CD4-positive, alpha-beta T cell (primary cell): ENCODE measurements at regions not wholly inside any gene's neighbourhood (a gene's known extent, or its start where the extent isn't known, plus 50 kb on each side); places are given as distances from the start of the nearest gene placed in this dataset.

Experiments
- ATAC-seq: fragments of 200-7000 bp; cut with Tn5 transposase; one replicate; pipeline ENCODE4 v1.10.0; 2022; ENCODE audit warnings: mild to moderate bottlenecking; ENCODE audit not compliant: poor library complexity
- CTCF ChIA-PET: fragments of 350-600 bp; sonication (Branson Sonifier 250); formaldehyde crosslinking; loops from one replicate; lab custom pipeline; 2021; ENCODE audit warnings: antibody characterized with exemption, inconsistent platforms; lab: Charles Lee
- POLR2A ChIA-PET: fragments of 350-600 bp; sonication (Branson Sonifier 250); formaldehyde crosslinking; loops from one replicate; lab custom pipeline; 2021; ENCODE audit warnings: antibody characterized with exemption, inconsistent platforms; lab: Charles Lee
- DNase-seq, 14 experiments: peaks; one replicate each; pipeline ENCODE4 v3.0.0-alpha.2; 2013 to 2020; ENCODE audit warnings: mixed read lengths in 2 of 14
- H3K27ac ChIP-seq, 2 donors: one replicate each; pipeline versions ENCODE4 v1.5.1 to v1.7.0; 2013; ENCODE audit warnings: low read length in 2 of 2, low read depth in 1 of 2, mild to moderate bottlenecking in 1 of 2
- H3K27me3 ChIP-seq, 2 experiments: 1 replicate in 1 of 2; 2 replicates in 1 of 2; pipeline versions ENCODE4 v1.6.1 to v1.7.0; 2013; ENCODE audit warnings: low read length in 2 of 2, control low read depth in 1 of 2, mild to moderate bottlenecking in 1 of 2, moderate library complexity in 1 of 2; ENCODE audit not compliant: insufficient read depth in 2 of 2, control insufficient read depth in 1 of 2
- H3K36me3 ChIP-seq: one replicate; pipeline ENCODE4 v1.6.1; 2013; ENCODE audit warnings: low read length, control low read depth; ENCODE audit not compliant: insufficient read depth
- H3K4me1 ChIP-seq: one replicate; pipeline ENCODE4 v1.6.1; 2013; ENCODE audit warnings: low read length, control low read depth; ENCODE audit not compliant: insufficient read depth
- H3K4me3 ChIP-seq: one replicate; pipeline ENCODE4 v1.5.1; 2013; ENCODE audit warnings: mild to moderate bottlenecking, low read length, moderate library complexity
- H3K9me3 ChIP-seq, 2 experiments: 1 replicate in 1 of 2; 2 replicates in 1 of 2; pipeline versions ENCODE4 v1.6.1 to v1.7.0; 2013; ENCODE audit warnings: low read length in 2 of 2, mild to moderate bottlenecking in 2 of 2, control low read depth in 1 of 2, moderate library complexity in 1 of 2; ENCODE audit not compliant: control insufficient read depth in 1 of 2, insufficient read depth in 1 of 2
- H3K27ac Mint-ChIP-seq: one replicate; pipeline ENCODE4 v1.8.0; 2020; ENCODE audit warnings: mixed read lengths
- H3K27me3 Mint-ChIP-seq: one replicate; pipeline ENCODE4 v1.8.0; 2021; ENCODE audit warnings: mixed read lengths
- H3K36me3 Mint-ChIP-seq: one replicate; pipeline ENCODE4 v1.8.0; 2021; ENCODE audit warnings: low read depth, mixed read lengths
- H3K4me1 Mint-ChIP-seq: one replicate; pipeline ENCODE4 v1.8.0; 2021; ENCODE audit warnings: low read depth, mixed read lengths
- H3K4me3 Mint-ChIP-seq: one replicate; pipeline ENCODE4 v1.8.0; 2020; ENCODE audit warnings: mild to moderate bottlenecking, mixed read lengths
- H3K9me3 Mint-ChIP-seq: one replicate; pipeline ENCODE4 v1.8.0; 2020; ENCODE audit warnings: mixed read lengths
- intact Hi-C, 2 experiments: fragments of 100-400 bp; cut with DNase I in 1 of 2; cut with micrococcal nuclease in 1 of 2; formaldehyde crosslinking; loops; one replicate each; pipeline versions ENCODE4 v1.15.1 to v1.9.0; 2023 to 2025; cut with DNase I, micrococcal nuclease
- TF ChIP-seq, protein P1 (sequence below): fragments of 200-600 bp; IDR thresholded peaks from one replicate; pipeline ENCODE4 v1.8.0; 2022; ENCODE audit warnings: antibody characterized with exemption, mild to moderate bottlenecking

- intact Hi-C loops = no loop called here
- H3K4me3 ChIP-seq = no peak overlapping the region
- H3K4me1 ChIP-seq = peaks cover 7% of the 10 kb centered on the region
- Mint-ChIP-seq H3K9me3 (no peaks in the 10 kb centered on the region), H3K4me3 (no peak overlapping the region), H3K4me1 (peaks cover 18% of the 10 kb centered on the region), H3K27me3 (no peaks in the 10 kb centered on the region), H3K36me3 (no peaks in the 10 kb centered on the region), H3K27ac (no peak overlapping the region)
- H3K27ac ChIP-seq = no peak overlapping the region
- H3K9me3 ChIP-seq = no peaks in the 10 kb centered on the region
- no peak for DNase-seq
- no peaks in the 10 kb centered on the region for H3K27me3 ChIP-seq
- TF ChIP-seq, protein P1, sequence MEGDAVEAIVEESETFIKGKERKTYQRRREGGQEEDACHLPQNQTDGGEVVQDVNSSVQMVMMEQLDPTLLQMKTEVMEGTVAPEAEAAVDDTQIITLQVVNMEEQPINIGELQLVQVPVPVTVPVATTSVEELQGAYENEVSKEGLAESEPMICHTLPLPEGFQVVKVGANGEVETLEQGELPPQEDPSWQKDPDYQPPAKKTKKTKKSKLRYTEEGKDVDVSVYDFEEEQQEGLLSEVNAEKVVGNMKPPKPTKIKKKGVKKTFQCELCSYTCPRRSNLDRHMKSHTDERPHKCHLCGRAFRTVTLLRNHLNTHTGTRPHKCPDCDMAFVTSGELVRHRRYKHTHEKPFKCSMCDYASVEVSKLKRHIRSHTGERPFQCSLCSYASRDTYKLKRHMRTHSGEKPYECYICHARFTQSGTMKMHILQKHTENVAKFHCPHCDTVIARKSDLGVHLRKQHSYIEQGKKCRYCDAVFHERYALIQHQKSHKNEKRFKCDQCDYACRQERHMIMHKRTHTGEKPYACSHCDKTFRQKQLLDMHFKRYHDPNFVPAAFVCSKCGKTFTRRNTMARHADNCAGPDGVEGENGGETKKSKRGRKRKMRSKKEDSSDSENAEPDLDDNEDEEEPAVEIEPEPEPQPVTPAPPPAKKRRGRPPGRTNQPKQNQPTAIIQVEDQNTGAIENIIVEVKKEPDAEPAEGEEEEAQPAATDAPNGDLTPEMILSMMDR = no peak
- H3K36me3 ChIP-seq = no peaks in the 10 kb centered on the region
- ATAC-seq = no peak
- CTCF ChIA-PET = no interaction called here
- POLR2A ChIA-PET = no interaction called here
Measured at GRCh38 chr13:99126821-99127220, 73.8 kb upstream of the UBAC2 start.

DNA sequence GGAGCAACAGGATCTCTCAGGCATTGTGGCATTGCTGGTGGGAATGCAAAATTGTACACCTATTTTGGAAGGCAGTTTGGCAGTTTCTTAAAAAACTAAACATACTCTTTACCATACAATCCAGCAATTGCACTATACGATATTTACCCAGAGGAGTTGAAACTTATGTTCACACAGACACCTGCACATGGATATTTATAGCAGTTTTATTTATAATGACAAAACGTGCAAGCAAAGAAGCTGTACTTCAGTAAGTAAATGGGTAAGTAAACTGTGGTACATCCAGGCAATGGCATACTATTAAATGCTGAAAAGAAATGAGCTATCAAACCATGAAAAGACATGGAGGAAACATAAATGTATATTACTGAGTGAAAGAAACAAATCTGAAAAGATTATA is 71.6 kb upstream of the UBAC2 start:
- peaks cover 11% of the 10 kb centered on the region for H3K4me1 Mint-ChIP-seq
- ChIA-PET CTCF (no interaction called here), POLR2A (no interaction called here)
- H3K27me3 ChIP-seq = no peaks in the 10 kb centered on the region
- no peak overlapping the region for H3K27ac Mint-ChIP-seq
- H3K27me3 Mint-ChIP-seq = no peaks in the 10 kb centered on the region
- H3K36me3 ChIP-seq = no peaks in the 10 kb centered on the region
- H3K4me3 Mint-ChIP-seq = no peak overlapping the region
- ATAC-seq (no peak), DNase-seq (no peak)
- H3K4me3 ChIP-seq = no peak overlapping the region
- TF ChIP-seq, protein P1 = no peak
- H3K27ac ChIP-seq = no peak overlapping the region
- H3K9me3 ChIP-seq = no peaks in the 10 kb centered on the region
- H3K36me3 Mint-ChIP-seq = no peaks in the 10 kb centered on the region
- no peaks in the 10 kb centered on the region for H3K9me3 Mint-ChIP-seq
- intact Hi-C loops = no loop called here
- H3K4me1 ChIP-seq = peaks cover 7% of the 10 kb centered on the region

GRCh38 chr13:99129951-99130350 is 70.7 kb upstream of the UBAC2 start:
- no peaks in the 10 kb centered on the region for H3K36me3 Mint-ChIP-seq
- no peak overlapping the region for H3K27ac Mint-ChIP-seq
- Histone ChIP-seq H3K4me3 (no peak overlapping the region), H3K36me3 (no peaks in the 10 kb centered on the region), H3K4me1 (peaks cover 2% of the 10 kb centered on the region), H3K9me3 (no peaks in the 10 kb centered on the region), H3K27ac (no peak overlapping the region), H3K27me3 (no peaks in the 10 kb centered on the region)
- ChIA-PET POLR2A (no interaction called here), CTCF (no interaction called here)
- H3K4me1 Mint-ChIP-seq = peaks cover 3% of the 10 kb centered on the region
- H3K4me3 Mint-ChIP-seq = no peak overlapping the region
- H3K27me3 Mint-ChIP-seq = no peaks in the 10 kb centered on the region
- ATAC-seq (no peak), DNase-seq (no peak)
- intact Hi-C loops = no loop called here
- H3K9me3 Mint-ChIP-seq = no peaks in the 10 kb centered on the region
- TF ChIP-seq, protein P1 = no peak
